ENCODE measurements at regions not wholly inside any gene's neighbourhood (a gene's known extent, or its start where the extent isn't known, plus 50 kb on each side); places are given as distances from the start of the nearest gene placed in this dataset.

DNA sequence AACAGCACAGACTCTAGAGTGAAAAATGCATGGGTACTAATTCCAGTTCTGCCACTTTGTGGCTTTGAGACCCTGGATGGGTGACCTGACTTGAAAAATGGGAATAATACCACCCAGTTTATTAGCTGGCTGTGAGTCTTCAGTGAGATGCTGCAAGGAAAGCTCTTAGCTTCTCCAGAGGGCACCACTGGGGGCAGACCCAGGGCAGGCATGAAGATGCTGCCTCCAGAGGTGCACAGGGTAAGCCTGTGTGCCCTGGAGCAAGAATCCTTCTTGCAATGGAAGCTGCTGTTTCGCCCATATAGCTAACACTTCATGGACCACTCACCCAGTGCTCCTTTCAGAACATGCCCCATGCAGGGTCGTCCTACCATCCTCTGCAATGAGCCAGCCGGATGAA is 75.7 kb downstream of the C5orf15 start:
- Histone ChIP-seq H3K27ac (no peak overlapping the region), H3K9me3 (no peaks in the 10 kb centered on the region), H3K4me3 (no peak overlapping the region), H3K27me3 (no peaks in the 10 kb centered on the region), H3K4me1 (no peaks in the 10 kb centered on the region), H3K36me3 (ENCODE audit: low read depth, missing control alignments) (no peaks in the 10 kb centered on the region)
- DNase-seq = no peak
- no peak for TF ChIP-seq POLR2A (IDR thresholded peaks at IDR 0.05)
- TF ChIP-seq, protein P1, sequence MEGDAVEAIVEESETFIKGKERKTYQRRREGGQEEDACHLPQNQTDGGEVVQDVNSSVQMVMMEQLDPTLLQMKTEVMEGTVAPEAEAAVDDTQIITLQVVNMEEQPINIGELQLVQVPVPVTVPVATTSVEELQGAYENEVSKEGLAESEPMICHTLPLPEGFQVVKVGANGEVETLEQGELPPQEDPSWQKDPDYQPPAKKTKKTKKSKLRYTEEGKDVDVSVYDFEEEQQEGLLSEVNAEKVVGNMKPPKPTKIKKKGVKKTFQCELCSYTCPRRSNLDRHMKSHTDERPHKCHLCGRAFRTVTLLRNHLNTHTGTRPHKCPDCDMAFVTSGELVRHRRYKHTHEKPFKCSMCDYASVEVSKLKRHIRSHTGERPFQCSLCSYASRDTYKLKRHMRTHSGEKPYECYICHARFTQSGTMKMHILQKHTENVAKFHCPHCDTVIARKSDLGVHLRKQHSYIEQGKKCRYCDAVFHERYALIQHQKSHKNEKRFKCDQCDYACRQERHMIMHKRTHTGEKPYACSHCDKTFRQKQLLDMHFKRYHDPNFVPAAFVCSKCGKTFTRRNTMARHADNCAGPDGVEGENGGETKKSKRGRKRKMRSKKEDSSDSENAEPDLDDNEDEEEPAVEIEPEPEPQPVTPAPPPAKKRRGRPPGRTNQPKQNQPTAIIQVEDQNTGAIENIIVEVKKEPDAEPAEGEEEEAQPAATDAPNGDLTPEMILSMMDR (IDR thresholded peaks at IDR 0.05) = no peak
- intact Hi-C loops (cut with DNase I; ENCODE audit: low total_unique reads) = no loop called here
- 86 to 100% methylated on average over 1 to 3 of the region's 3 CpGs for WGBS, 2 donors

DNA sequence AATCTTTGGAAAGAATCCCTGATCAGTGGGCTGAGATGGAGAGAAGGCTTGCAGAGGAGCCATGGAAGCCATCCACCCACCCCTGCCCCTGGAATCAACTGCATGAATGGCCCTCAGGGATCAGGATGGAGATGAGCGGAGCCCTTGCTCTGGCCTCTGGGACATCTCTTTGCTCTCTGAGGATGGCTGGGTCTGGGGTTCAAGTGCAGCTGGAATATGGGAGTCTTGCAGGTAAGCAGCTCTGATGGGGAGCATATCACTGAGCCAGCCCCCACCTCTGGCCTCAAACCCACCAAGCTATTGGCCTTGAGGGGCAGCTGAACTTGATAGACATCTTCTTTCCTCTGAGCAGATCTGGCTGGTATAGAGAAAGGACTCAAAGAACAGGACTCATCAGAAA is 76.1 kb downstream of the C5orf15 start:
- Histone ChIP-seq H3K36me3 (ENCODE audit: low read depth, missing control alignments) (no peaks in the 10 kb centered on the region), H3K9me3 (no peaks in the 10 kb centered on the region), H3K4me3 (no peak overlapping the region), H3K27ac (no peak overlapping the region), H3K27me3 (no peaks in the 10 kb centered on the region), H3K4me1 (no peaks in the 10 kb centered on the region)
- 100% methylated on average over 1 of the region's 1 CpG for WGBS, 2 donors
- intact Hi-C loops (cut with DNase I; ENCODE audit: low total_unique reads) = no loop called here
- TF ChIP-seq, protein P1 (IDR thresholded peaks at IDR 0.05) = no peak
- TF ChIP-seq POLR2A (IDR thresholded peaks at IDR 0.05) = no peak
- DNase-seq = no peak

DNA sequence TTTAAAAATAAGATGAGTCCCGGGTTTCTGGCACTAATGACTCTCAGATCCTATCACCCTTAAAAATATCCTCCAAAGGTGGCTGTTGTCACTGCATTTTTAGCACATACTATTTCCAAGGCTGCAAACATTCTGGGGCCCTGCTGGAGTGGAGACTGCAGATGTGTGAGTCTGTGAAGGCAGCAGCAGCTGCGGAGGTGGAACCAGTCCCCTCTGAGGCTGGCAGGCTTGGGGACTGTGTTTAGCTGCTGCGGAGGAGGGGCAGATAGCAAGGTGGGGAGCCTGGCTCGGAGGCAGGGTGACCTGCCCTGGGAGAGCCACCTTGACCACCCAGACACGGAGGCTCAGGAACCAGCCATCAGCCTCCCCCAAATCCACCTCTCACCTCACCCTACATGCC is 77.0 kb downstream of the C5orf15 start:
- Histone ChIP-seq H3K4me3 (no peak overlapping the region), H3K27me3 (no peaks in the 10 kb centered on the region), H3K9me3 (no peaks in the 10 kb centered on the region), H3K4me1 (no peaks in the 10 kb centered on the region), H3K36me3 (ENCODE audit: low read depth, missing control alignments) (no peaks in the 10 kb centered on the region), H3K27ac (no peak overlapping the region)
- TF ChIP-seq, protein P1 (IDR thresholded peaks at IDR 0.05) = no peak
- no peak for TF ChIP-seq POLR2A (IDR thresholded peaks at IDR 0.05)
- intact Hi-C loops (cut with DNase I; ENCODE audit: low total_unique reads) = no loop called here
- WGBS, 2 donors = 84 to 93% methylated on average over 3 to 5 of the region's 5 CpGs
- no peak for DNase-seq

DNA sequence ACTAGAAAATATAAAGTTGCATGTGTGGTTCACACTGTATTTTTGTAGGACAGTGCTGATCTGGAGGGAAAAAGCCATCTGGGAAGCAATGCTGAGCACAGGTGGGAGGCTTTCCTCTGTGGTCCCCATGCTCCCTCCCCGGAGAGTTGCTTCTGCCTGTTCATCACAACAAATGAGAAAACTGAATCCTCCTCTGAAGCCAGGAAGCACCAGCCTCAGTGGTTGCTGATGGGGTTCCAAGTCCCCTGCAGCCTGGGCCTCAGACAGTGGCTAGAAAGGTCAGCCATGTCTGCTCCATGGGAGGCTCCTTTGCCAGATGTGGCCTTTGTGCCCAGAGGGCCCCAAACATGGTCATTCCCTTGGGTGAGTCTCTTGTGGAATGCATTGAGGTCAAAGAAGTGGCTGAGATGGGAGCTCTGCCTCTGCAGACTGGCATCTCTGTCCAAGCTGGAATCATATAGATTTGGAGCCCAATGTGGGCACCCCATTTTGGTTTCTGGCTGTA is 77.6 kb downstream of the C5orf15 start:
- TF ChIP-seq, protein P1 (IDR thresholded peaks at IDR 0.05) = no peak
- TF ChIP-seq POLR2A (IDR thresholded peaks at IDR 0.05) = no peak
- no peak overlapping the region for H3K27ac ChIP-seq
- no peaks in the 10 kb centered on the region for H3K9me3 ChIP-seq
- no peaks in the 10 kb centered on the region for H3K27me3 ChIP-seq
- H3K4me3 ChIP-seq = no peak overlapping the region
- DNase-seq = no peak
- WGBS, 2 donors = 80 to 88% methylated on average over 1 of the region's 1 CpG
- intact Hi-C loops (cut with DNase I; ENCODE audit: low total_unique reads) = no loop called here
- no peaks in the 10 kb centered on the region for H3K4me1 ChIP-seq
- no peaks in the 10 kb centered on the region for H3K36me3 ChIP-seq (ENCODE audit: low read depth, missing control alignments)

DNA sequence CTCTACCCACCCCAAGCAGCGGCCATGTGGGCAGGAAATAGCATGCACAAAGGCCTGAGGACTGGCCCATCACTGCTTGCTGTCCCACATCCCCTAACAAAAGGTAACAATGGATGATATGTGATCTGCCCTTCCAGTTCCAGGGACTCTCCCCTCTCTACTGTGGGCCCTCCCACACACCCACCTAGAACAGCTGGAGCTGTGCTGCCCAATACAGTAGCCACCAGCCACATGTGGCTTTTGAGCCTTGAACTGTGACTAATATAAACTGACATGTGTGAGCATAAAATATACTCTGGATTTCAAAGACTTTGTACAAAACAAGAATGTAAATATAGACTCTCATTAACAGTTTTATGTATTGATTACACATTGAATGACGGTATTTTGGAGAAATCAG is 78.1 kb downstream of the C5orf15 start:
- Histone ChIP-seq H3K36me3 (ENCODE audit: low read depth, missing control alignments) (no peaks in the 10 kb centered on the region), H3K9me3 (no peaks in the 10 kb centered on the region), H3K4me1 (no peaks in the 10 kb centered on the region), H3K4me3 (no peak overlapping the region), H3K27ac (no peak overlapping the region), H3K27me3 (no peaks in the 10 kb centered on the region)
- DNase-seq = no peak
- WGBS, 2 donors = 89 to 98% methylated on average over 2 of the region's 2 CpGs
- TF ChIP-seq POLR2A (IDR thresholded peaks at IDR 0.05) = no peak
- TF ChIP-seq, protein P1 (IDR thresholded peaks at IDR 0.05) = no peak
- intact Hi-C loops (cut with DNase I; ENCODE audit: low total_unique reads) = no loop called here

Data from testis (tissue), 2 donors.